DND-41 (cell line): ENCODE measurements at regions not wholly inside any gene's neighbourhood (a gene's known extent, or its start where the extent isn't known, plus 50 kb on each side); places are given as distances from the start of the nearest gene placed in this dataset.

Experiments used
- ATAC-seq: fragments of 200-7000 bp; cut with Tn5 transposase; 3 replicates; pipeline ENCODE4 v1.9.1; 2021; ENCODE audit warnings: low read depth; ENCODE audit not compliant: insufficient read depth
- DNase-seq: peaks from one replicate; pipeline ENCODE4 v3.0.0-alpha.2; 2020
- H2AFZ ChIP-seq: 2 replicates; pipeline ENCODE4 v1.6.0; 2012; ENCODE audit warnings: low read depth, low read length
- H3K27ac ChIP-seq: 2 replicates; pipeline ENCODE4 v1.5.1; 2012; ENCODE audit warnings: low read length, inconsistent platforms
- H3K27me3 ChIP-seq: fragments of 200-600 bp; sonication (generic); 2 replicates; pipeline ENCODE4 v1.6.0; 2012; ENCODE audit warnings: low read length, mild to moderate bottlenecking, inconsistent platforms; ENCODE audit not compliant: insufficient read depth, poor library complexity
- H3K36me3 ChIP-seq: 2 replicates; pipeline ENCODE4 v1.5.1; 2012; ENCODE audit warnings: low read length, inconsistent platforms; ENCODE audit not compliant: insufficient read depth
- H3K4me1 ChIP-seq: 2 replicates; pipeline ENCODE4 v1.5.1; 2012; ENCODE audit warnings: mild to moderate bottlenecking, low read length; ENCODE audit not compliant: insufficient read depth
- H3K4me2 ChIP-seq: 2 replicates; pipeline ENCODE4 v1.6.0; 2012; ENCODE audit warnings: mild to moderate bottlenecking, moderate library complexity, low read length, inconsistent platforms; ENCODE audit not compliant: insufficient read depth
- H3K4me3 ChIP-seq, 2 experiments: fragments of 200-600 bp in 1 of 2; shearing (Covaris generic) in 1 of 2; 2 replicates each; pipeline ENCODE4 v1.5.1; 2012 to 2016; ENCODE audit warnings: inconsistent platforms in 2 of 2, low read length in 2 of 2, mild to moderate bottlenecking in 2 of 2, low read depth in 1 of 2, moderate library complexity in 1 of 2
- H3K79me2 ChIP-seq: 2 replicates; pipeline ENCODE4 v1.6.0; 2012; ENCODE audit warnings: low read length, inconsistent platforms; ENCODE audit not compliant: insufficient read depth
- H3K9ac ChIP-seq: 2 replicates; pipeline ENCODE4 v1.6.0; 2012; ENCODE audit warnings: low read depth, mild to moderate bottlenecking, inconsistent platforms, low read length, moderate library complexity
- H3K9me3 ChIP-seq: 2 replicates; pipeline ENCODE4 v1.5.1; 2012; ENCODE audit warnings: low read length, moderate library complexity, mild to moderate bottlenecking, inconsistent platforms; ENCODE audit not compliant: insufficient read depth, severe bottlenecking
- H4K20me1 ChIP-seq: 2 replicates; pipeline ENCODE4 v1.6.0; 2012; ENCODE audit warnings: low read length; ENCODE audit not compliant: insufficient read depth
- EZH2 ChIP-seq: IDR thresholded peaks from 3 replicates; pipeline ENCODE4 v1.6.1; 2012; ENCODE audit warnings: borderline replicate concordance, low read depth, mild to moderate bottlenecking, moderate library complexity, low read length, inconsistent platforms; ENCODE audit not compliant: severe bottlenecking
- TF ChIP-seq, protein P1 (sequence below): IDR thresholded peaks from 2 replicates; pipeline ENCODE4 v1.5.1; 2012; ENCODE audit warnings: borderline replicate concordance, low read length, moderate library complexity, mild to moderate bottlenecking; ENCODE audit not compliant: poor library complexity, severe bottlenecking; ENCODE audit errors: extremely low read depth

- Histone ChIP-seq H3K27me3 (no peaks in the 10 kb centered on the region), H4K20me1 (no peaks in the 10 kb centered on the region), H3K4me1 (peaks cover 18% of the 10 kb centered on the region), H3K27ac (no peak overlapping the region), H3K36me3 (no peaks in the 10 kb centered on the region), H3K79me2 (no peaks in the 10 kb centered on the region), H3K9ac (no peak overlapping the region), H3K4me2 (no peak overlapping the region), H2AFZ (no peak overlapping the region), H3K4me3 (no peak overlapping the region), H3K9me3 (no peaks in the 10 kb centered on the region)
- no peak for ATAC-seq
- TF ChIP-seq, protein P1, sequence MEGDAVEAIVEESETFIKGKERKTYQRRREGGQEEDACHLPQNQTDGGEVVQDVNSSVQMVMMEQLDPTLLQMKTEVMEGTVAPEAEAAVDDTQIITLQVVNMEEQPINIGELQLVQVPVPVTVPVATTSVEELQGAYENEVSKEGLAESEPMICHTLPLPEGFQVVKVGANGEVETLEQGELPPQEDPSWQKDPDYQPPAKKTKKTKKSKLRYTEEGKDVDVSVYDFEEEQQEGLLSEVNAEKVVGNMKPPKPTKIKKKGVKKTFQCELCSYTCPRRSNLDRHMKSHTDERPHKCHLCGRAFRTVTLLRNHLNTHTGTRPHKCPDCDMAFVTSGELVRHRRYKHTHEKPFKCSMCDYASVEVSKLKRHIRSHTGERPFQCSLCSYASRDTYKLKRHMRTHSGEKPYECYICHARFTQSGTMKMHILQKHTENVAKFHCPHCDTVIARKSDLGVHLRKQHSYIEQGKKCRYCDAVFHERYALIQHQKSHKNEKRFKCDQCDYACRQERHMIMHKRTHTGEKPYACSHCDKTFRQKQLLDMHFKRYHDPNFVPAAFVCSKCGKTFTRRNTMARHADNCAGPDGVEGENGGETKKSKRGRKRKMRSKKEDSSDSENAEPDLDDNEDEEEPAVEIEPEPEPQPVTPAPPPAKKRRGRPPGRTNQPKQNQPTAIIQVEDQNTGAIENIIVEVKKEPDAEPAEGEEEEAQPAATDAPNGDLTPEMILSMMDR, result no peak
- no peak for TF ChIP-seq EZH2
- no peak for DNase-seq
These were observed 300.3 kb downstream of the ZNF608 start for GRCh38 chr5:124446120-124446519.

GRCh38 chr5:124445070-124445619 lies 301.3 kb downstream of the ZNF608 start:
- Histone ChIP-seq H2AFZ (no peak overlapping the region), H3K9ac (no peak overlapping the region), H3K4me1 (peaks cover 18% of the 10 kb centered on the region), H3K79me2 (no peaks in the 10 kb centered on the region), H3K36me3 (no peaks in the 10 kb centered on the region), H3K4me2 (no peak overlapping the region), H4K20me1 (no peaks in the 10 kb centered on the region), H3K9me3 (no peaks in the 10 kb centered on the region), H3K27ac (no peak overlapping the region), H3K4me3 (no peak overlapping the region), H3K27me3 (no peaks in the 10 kb centered on the region)
- ATAC-seq, result no peak
- no peak for TF ChIP-seq EZH2
- TF ChIP-seq, protein P1, result no peak
- no peak for DNase-seq

DNA sequence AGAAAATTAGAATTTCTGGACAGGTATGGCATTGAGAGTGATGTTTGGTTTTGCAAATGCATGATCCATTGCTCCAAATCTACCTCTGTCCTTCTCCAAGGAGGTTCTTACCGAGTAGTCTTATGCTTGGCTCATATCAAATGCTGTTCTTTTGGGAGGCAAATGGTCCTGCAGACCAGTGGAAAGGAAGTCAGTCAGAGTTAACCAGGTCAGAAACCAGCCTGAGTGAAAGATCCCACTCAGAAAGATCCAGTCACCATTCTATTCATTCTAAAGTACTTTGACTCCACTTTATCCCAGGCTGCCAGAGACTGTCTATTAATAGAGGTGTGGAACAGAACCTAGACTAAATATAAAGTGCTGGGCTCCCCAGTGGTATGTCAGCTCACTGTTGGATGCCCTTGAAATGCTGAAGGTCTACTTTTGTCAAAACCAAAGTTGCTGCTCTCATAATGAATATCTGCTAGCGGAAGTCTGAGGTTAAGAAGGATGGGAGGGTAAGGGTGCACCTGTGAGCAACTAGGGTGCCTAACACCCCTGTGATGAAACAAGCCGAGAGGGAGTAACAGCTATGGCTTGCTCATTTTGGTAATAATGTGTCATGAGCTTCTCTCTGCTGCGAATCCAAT lies 302.2 kb downstream of the ZNF608 start:
- H3K36me3 ChIP-seq, result no peaks in the 10 kb centered on the region
- H3K4me1 ChIP-seq, result peaks cover 18% of the 10 kb centered on the region
- no peak overlapping the region for H3K9ac ChIP-seq
- TF ChIP-seq, protein P1, result no peak
- no peak for TF ChIP-seq EZH2
- ATAC-seq (peak; percentile 93), DNase-seq (peak; percentile 38)
- no peaks in the 10 kb centered on the region for H3K9me3 ChIP-seq
- 0 out of 2 replicates have a peak overlapping the region, but pooled peaks have one; percentile 4 for H3K4me2 ChIP-seq
- no peaks in the 10 kb centered on the region for H4K20me1 ChIP-seq
- no peak overlapping the region for H2AFZ ChIP-seq
- no peak overlapping the region for H3K4me3 ChIP-seq
- peak overlapping the region; percentile 46; the same call in 1 of the 2 replicates for H3K27ac ChIP-seq
- H3K27me3 ChIP-seq, result no peaks in the 10 kb centered on the region
- no peaks in the 10 kb centered on the region for H3K79me2 ChIP-seq
